ENCODE measurements at regions not wholly inside any gene's neighbourhood (a gene's known extent, or its start where the extent isn't known, plus 50 kb on each side); places are given as distances from the start of the nearest gene placed in this dataset.
"Not testable (repeated sequence)": the region's sequence is repeated elsewhere in the genome, so short reads cannot be mapped to it uniquely, and the experiment has no call there.

DNA sequence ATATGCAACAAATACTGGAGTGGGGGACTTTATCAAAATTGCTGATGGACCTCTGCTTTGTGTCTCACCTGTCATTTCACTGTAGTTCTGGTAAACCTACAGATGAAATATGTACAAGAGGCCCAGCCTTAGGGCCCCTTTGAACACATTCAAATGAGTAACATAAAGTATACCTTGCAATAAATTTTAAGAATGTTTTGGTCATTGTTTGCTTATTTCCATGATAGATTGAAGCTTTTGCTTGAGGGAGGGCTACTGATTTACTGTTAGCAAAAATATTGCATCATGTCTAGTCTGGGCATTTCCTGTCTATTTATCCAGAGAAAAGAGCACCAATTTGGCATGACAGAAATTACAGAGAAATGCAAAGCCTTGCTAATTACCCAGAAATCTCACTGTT lies 705.5 kb upstream of the PCDH9 start:
- DNase-seq (ENCODE audit: low spot score) = no peak

DNA sequence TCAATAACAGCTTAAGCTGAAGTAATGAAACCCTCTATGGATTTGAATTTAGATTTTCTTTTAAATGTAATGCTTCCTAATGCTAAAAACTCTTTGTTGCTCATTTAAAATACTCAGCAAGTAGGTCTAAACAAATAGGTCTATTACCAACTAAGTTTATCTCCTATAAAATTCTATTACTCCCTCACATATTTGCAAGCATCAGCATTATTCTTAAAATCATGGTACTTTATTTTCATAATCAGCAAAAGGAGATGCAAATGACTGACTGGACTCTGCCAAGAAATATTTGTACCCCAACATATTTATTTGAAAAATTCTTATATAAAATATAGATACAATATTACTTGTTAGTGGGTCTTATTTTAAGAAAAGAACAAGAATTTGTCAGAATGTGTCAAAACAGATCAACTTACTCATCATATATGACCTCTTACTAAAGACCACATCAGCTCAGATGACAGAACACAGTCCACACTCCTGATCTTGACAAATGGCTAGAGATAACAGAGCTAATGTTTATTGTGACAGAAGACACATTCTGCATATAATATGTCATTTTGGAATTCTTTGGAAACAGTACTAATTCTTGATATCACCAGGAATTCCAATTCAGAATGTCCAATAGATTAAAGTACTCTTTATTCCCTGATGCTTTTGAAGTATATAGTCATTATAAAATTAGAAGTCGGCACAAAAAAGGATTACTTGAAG lies 704.6 kb upstream of the PCDH9 start:
- no peak for DNase-seq (ENCODE audit: low spot score)

- DNase-seq (ENCODE audit: low spot score) = no peak
These were observed 702.9 kb upstream of the PCDH9 start for GRCh38 chr13:67932991-67933390.

- DNase-seq (ENCODE audit: low spot score) = no peak
These were observed 687.3 kb upstream of the PCDH9 start for GRCh38 chr13:67917291-67917987.

GRCh38 chr13:67916650-67917049 lies 686.5 kb upstream of the PCDH9 start:
- DNase-seq (ENCODE audit: low spot score) = no peak

- no peak for DNase-seq (ENCODE audit: low spot score)
These were observed 684.4 kb upstream of the PCDH9 start for GRCh38 chr13:67914535-67914934.

- not testable (repeated sequence) for DNase-seq (ENCODE audit: low spot score)
These were observed 672.8 kb upstream of the PCDH9 start for GRCh38 chr13:67902960-67903359.

DNA sequence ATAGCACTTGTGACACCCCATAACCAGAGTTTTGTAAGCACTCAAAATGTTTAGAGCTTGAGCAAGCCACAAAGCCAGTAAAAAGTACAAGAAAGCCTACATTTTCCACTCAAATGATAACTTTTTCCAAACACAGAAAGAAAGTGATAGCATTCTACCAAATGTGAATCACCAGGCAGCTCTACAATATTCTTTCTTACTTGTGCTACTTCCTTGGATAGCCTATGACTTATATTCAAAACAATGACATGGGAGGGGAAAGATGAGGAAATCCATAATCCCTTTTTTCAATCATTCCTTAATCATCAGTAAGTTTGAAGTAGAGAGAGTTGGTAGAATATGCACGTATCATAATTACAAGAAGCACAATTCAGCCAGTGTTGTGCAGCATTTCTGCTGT lies 650.8 kb upstream of the PCDH9 start:
- DNase-seq (ENCODE audit: low spot score) = no peak

DNA sequence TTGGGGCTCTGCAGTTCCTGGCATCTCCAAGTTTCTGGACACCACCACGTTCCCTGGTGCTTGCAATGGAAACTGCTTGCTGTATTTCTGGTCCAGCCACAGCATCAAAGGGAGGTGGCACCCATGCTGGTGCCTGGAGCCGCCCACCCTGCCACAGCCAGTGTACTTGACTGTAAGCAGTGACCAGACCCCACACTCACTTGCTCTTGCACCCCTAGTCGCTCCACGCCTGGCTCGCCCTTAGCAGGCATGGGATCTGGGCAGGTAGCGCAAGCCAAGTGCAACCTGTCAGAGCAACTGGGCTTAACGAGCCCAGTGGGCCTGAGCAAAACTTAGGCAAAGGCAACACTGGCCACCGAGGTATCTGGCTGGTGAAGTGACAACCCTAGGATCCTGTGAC lies 648.2 kb upstream of the PCDH9 start:
- no peak for DNase-seq (ENCODE audit: low spot score)

- DNase-seq (ENCODE audit: low spot score) = no peak
These were observed 646.9 kb upstream of the PCDH9 start for GRCh38 chr13:67877031-67877430.

GRCh38 chr13:67867206-67867605 lies 637.1 kb upstream of the PCDH9 start:
- no peak for DNase-seq (ENCODE audit: low spot score)

GRCh38 chr13:67860315-67860714 lies 630.2 kb upstream of the PCDH9 start:
- no peak for DNase-seq (ENCODE audit: low spot score)

- DNase-seq (ENCODE audit: low spot score) = no peak
These were observed 629.8 kb upstream of the PCDH9 start for GRCh38 chr13:67859904-67860303.

DNA sequence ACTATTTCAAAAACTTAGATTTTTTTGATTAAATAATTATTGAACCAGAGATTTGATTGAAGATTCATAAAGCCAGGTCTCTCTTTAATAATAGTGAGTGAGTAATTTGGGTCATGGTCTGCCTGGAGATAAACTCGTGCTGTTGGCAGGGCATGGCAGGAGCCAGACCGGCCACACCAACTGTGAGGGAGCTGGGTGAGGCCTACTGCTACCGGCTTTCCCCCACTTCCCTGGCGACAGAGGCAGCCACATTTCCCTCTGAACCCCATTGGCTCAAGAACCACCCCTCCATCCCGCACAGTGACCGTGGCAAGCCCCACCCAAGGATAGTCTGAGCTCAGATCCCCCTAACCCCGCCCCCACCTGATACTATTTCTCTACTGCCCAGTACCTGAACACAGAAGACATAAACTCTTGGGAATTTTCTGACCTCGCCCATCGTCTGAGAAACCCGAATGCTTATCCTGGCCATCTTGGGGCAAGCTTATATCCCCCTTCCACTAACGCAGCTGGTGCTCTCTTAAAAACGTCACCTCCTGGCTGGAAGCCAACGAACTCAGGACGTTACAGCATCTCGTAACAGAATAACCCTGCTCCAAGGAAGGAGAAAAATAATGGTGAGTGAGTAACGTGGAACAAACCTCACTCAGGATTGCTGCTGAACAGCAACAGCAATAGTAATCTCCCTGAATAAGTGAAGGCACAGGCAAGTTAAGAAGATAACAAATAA lies 627.6 kb upstream of the PCDH9 start:
- DNase-seq (ENCODE audit: low spot score) = no peak

DNA sequence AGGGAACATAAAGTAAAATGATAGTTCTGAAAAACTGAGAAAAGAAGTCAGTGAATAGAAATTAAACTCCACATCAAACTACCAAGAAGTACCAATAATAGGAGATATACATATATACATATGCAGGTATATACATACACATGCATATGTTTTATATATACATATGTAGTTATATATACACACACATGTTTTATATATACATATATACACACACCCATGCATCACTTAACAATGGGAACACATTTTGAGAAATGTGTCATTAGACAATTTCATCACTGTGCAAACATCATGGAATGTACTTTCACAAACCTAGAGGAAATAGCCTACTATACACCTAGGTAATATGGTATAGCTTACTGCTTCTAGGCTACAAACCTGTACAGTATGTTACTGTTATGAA lies 626.8 kb upstream of the PCDH9 start:
- DNase-seq (ENCODE audit: low spot score) = no peak

DNA sequence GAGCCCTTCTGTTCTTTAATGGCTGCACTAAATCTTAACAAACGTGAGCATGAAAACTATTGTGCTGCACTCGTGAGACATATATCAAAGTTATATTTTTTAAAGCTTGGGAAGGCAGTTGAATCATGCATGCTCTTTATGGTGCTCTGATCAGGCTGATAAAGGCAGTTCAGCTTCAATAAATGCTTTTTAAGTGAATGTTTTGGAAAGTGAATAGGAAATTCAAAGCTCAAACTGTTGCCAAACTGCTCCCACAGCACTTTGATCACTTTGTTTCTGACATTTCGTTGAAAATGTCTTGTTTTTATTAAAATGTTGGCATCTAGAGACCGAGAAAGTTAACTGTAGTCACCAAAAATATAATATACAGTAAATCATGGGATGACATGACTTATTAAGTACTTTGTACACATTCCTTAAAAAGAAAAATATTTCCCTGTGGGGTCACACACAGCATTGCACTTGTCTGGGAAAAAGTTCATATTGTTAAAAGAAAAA lies 625.7 kb upstream of the PCDH9 start:
- DNase-seq (ENCODE audit: low spot score) = no peak

- no peak for DNase-seq (ENCODE audit: low spot score)
These were observed 624.9 kb upstream of the PCDH9 start for GRCh38 chr13:67854990-67855389.

DNA sequence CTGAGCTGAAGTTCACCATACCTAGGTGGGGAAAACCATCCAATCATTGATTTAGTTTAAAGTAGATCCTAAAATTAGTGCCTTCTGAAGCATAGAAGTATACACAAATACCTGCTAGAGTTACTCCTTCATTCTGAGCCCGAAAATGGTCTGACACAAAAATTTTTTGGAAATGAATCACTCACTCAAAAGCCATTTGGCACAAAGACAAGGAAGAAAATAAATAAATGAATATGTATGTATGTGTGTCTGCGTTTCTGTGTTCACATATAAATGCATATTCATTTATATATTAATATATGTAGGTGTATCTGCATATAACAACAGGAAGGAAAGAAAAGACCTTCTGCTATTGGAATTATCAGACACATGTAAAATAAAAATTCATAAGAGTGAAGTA lies 614.4 kb upstream of the PCDH9 start:
- no peak for DNase-seq (ENCODE audit: low spot score)

- no peak for DNase-seq (ENCODE audit: low spot score)
These were observed 610.9 kb upstream of the PCDH9 start for GRCh38 chr13:67841071-67841470.

DNA sequence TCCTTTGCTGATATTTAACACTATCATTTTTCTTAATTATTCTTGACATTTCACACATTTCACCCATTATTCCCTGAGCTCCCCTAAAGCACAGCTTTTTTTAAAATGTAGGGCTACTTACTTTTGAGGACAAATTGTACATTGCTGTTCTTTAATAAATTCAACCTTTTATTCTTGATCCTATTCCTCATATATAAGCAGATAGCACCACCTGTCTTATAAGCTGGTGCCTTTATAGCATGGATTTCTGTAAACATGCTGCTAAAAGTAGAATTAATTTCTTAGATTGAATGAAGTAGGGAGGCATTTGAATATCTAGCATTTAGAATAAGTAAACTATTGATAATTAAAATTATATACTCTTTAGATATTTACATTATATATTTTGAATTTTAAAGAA lies 603.4 kb upstream of the PCDH9 start:
- DNase-seq (ENCODE audit: low spot score) = no peak

GRCh38 chr13:67829641-67830040 lies 599.5 kb upstream of the PCDH9 start:
- no peak for DNase-seq (ENCODE audit: low spot score)

- DNase-seq (ENCODE audit: low spot score) = no peak
These were observed 597.9 kb upstream of the PCDH9 start for GRCh38 chr13:67827992-67828391.

- DNase-seq (ENCODE audit: low spot score) = no peak
These were observed 591.5 kb upstream of the PCDH9 start for GRCh38 chr13:67821606-67822005.

Measured in GM03348 (cell line).